ENCODE measurements at regions not wholly inside any gene's neighbourhood (a gene's known extent, or its start where the extent isn't known, plus 50 kb on each side); places are given as distances from the start of the nearest gene placed in this dataset.
A peak's percentile ranks its signal among the peaks of the same experiment; 100 is the strongest.

- Mint-ChIP-seq H3K4me1 (ENCODE audit: unreplicated experiment) (no peaks in the 10 kb centered on the region), H3K36me3 (ENCODE audit: unreplicated experiment) (no peaks in the 10 kb centered on the region), H3K9me3 (ENCODE audit: unreplicated experiment) (peaks cover 14% of the 10 kb centered on the region), H3K27me3 (ENCODE audit: unreplicated experiment) (peaks cover 12% of the 10 kb centered on the region), H3K4me3 (ENCODE audit: unreplicated experiment) (no peak overlapping the region), H3K27ac (ENCODE audit: unreplicated experiment) (no peak overlapping the region)
- TF ChIP-seq CTCF (IDR thresholded peaks at IDR 0.05), result no peak
- DNase-seq (ENCODE audit: extremely low spot score, unreplicated experiment), result peak; percentile 84
Measured at GRCh38 chr5:1686016-1686802, 113.4 kb downstream of the MRPL36 start.

- no peak overlapping the region for H3K27ac Mint-ChIP-seq (ENCODE audit: unreplicated experiment)
- no peaks in the 10 kb centered on the region for H3K4me1 Mint-ChIP-seq (ENCODE audit: unreplicated experiment)
- H3K9me3 Mint-ChIP-seq (ENCODE audit: unreplicated experiment), result peaks cover 23% of the 10 kb centered on the region
- no peaks in the 10 kb centered on the region for H3K36me3 Mint-ChIP-seq (ENCODE audit: unreplicated experiment)
- no peak overlapping the region for H3K4me3 Mint-ChIP-seq (ENCODE audit: unreplicated experiment)
- H3K27me3 Mint-ChIP-seq (ENCODE audit: unreplicated experiment), result peaks cover 12% of the 10 kb centered on the region
- TF ChIP-seq CTCF (IDR thresholded peaks at IDR 0.05), result no peak
- DNase-seq (ENCODE audit: extremely low spot score, unreplicated experiment), result peak; percentile 60
Measured at GRCh38 chr5:1685066-1685465, 114.6 kb downstream of the MRPL36 start.

GRCh38 chr5:1681955-1682354 lies 117.7 kb downstream of the MRPL36 start:
- H3K4me3 Mint-ChIP-seq (ENCODE audit: unreplicated experiment), result no peak overlapping the region
- peaks cover 12% of the 10 kb centered on the region for H3K27me3 Mint-ChIP-seq (ENCODE audit: unreplicated experiment)
- no peaks in the 10 kb centered on the region for H3K36me3 Mint-ChIP-seq (ENCODE audit: unreplicated experiment)
- no peaks in the 10 kb centered on the region for H3K4me1 Mint-ChIP-seq (ENCODE audit: unreplicated experiment)
- peaks cover 29% of the 10 kb centered on the region for H3K9me3 Mint-ChIP-seq (ENCODE audit: unreplicated experiment)
- no peak for TF ChIP-seq CTCF (IDR thresholded peaks at IDR 0.05)
- no peak overlapping the region for H3K27ac Mint-ChIP-seq (ENCODE audit: unreplicated experiment)
- no peak for DNase-seq (ENCODE audit: extremely low spot score, unreplicated experiment)

GRCh38 chr5:1673042-1673677 lies 126.5 kb downstream of the MRPL36 start:
- DNase-seq (ENCODE audit: extremely low spot score, unreplicated experiment), result no peak
- Mint-ChIP-seq H3K4me1 (ENCODE audit: unreplicated experiment) (no peaks in the 10 kb centered on the region), H3K27me3 (ENCODE audit: unreplicated experiment) (peaks cover 41% of the 10 kb centered on the region), H3K36me3 (ENCODE audit: unreplicated experiment) (no peaks in the 10 kb centered on the region), H3K4me3 (ENCODE audit: unreplicated experiment) (no peak overlapping the region), H3K9me3 (ENCODE audit: unreplicated experiment) (peaks cover 2% of the 10 kb centered on the region), H3K27ac (ENCODE audit: unreplicated experiment) (no peak overlapping the region)
- TF ChIP-seq CTCF (IDR thresholded peaks at IDR 0.05), result no peak

- DNase-seq (ENCODE audit: extremely low spot score, unreplicated experiment), result no peak
- Mint-ChIP-seq H3K27me3 (ENCODE audit: unreplicated experiment) (peaks cover 43% of the 10 kb centered on the region), H3K9me3 (ENCODE audit: unreplicated experiment) (no peaks in the 10 kb centered on the region), H3K4me1 (ENCODE audit: unreplicated experiment) (no peaks in the 10 kb centered on the region), H3K4me3 (ENCODE audit: unreplicated experiment) (no peak overlapping the region), H3K36me3 (ENCODE audit: unreplicated experiment) (no peaks in the 10 kb centered on the region), H3K27ac (ENCODE audit: unreplicated experiment) (no peak overlapping the region)
- no peak for TF ChIP-seq CTCF (IDR thresholded peaks at IDR 0.05)
Measured at GRCh38 chr5:1672396-1672795, 127.2 kb downstream of the MRPL36 start.
